Upper lobe of left lung (tissue), 4 donors: ENCODE measurements at regions not wholly inside any gene's neighbourhood (a gene's known extent, or its start where the extent isn't known, plus 50 kb on each side); places are given as distances from the start of the nearest gene placed in this dataset.

Source experiments
- EP300 ChIP-seq, 4 donors: sonication (generic); formaldehyde crosslinking; IDR thresholded peaks; one replicate each; pipeline ENCODE4 v1.5.1; 2017; ENCODE audit warnings: antibody characterized with exemption in 4 of 4, control low read depth in 2 of 4
- POLR2A ChIP-seq, 4 donors: fragments of 450-650 bp; IDR thresholded peaks; one replicate each; pipeline ENCODE4 v1.5.1; 2016 to 2017; ENCODE audit warnings: antibody characterized with exemption in 4 of 4, mild to moderate bottlenecking in 2 of 4
- POLR2AphosphoS5 ChIP-seq, 2 donors: sonication (generic); formaldehyde crosslinking; IDR thresholded peaks; one replicate each; pipeline ENCODE4 v1.5.1; 2017; ENCODE audit warnings: antibody characterized with exemption in 2 of 2
- TF ChIP-seq, protein P1 (sequence below), 6 experiments: fragments of 450-650 bp in 4 of 6; fragments of 200-600 bp in 2 of 6; sonication (generic) in 2 of 6; IDR thresholded peaks; one replicate each; pipeline ENCODE4 v1.5.1; 2016 to 2019; ENCODE audit warnings: antibody characterized with exemption in 6 of 6

DNA sequence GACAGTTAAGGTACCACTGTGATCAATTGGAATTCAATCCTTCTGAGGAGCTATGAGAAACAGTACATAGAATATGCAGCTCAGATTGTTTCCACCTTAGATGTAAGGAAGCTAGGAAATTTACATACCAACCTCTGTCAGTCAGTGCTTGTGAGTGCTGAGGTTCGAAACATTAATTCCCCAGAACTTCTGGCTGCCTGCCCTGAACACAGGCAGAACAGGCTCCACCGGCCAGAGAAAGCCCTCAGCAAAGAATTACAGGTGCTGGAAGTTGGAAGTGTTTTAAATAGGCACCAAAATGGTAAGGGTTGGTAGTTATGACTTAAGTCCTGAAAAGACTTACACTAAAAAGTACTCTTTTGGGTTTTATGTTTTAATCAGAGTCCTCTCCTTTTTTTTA, 651.8 kb downstream of the C4orf33 start:
- TF ChIP-seq, protein P1, sequence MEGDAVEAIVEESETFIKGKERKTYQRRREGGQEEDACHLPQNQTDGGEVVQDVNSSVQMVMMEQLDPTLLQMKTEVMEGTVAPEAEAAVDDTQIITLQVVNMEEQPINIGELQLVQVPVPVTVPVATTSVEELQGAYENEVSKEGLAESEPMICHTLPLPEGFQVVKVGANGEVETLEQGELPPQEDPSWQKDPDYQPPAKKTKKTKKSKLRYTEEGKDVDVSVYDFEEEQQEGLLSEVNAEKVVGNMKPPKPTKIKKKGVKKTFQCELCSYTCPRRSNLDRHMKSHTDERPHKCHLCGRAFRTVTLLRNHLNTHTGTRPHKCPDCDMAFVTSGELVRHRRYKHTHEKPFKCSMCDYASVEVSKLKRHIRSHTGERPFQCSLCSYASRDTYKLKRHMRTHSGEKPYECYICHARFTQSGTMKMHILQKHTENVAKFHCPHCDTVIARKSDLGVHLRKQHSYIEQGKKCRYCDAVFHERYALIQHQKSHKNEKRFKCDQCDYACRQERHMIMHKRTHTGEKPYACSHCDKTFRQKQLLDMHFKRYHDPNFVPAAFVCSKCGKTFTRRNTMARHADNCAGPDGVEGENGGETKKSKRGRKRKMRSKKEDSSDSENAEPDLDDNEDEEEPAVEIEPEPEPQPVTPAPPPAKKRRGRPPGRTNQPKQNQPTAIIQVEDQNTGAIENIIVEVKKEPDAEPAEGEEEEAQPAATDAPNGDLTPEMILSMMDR (IDR thresholded peaks at IDR 0.05) = no peak
- TF ChIP-seq POLR2A (IDR thresholded peaks at IDR 0.05) (no peak), POLR2AphosphoS5 (IDR thresholded peaks at IDR 0.05) (no peak), EP300 (IDR thresholded peaks at IDR 0.05) (no peak)
